ENCODE measurements at regions not wholly inside any gene's neighbourhood (a gene's known extent, or its start where the extent isn't known, plus 50 kb on each side); places are given as distances from the start of the nearest gene placed in this dataset.

- H3K9me3 ChIP-seq (ENCODE audit: control insufficient read depth, insufficient read depth, low read length): peaks cover 12% of the 10 kb centered on the region
- H3K27me3 ChIP-seq (ENCODE audit: control insufficient read depth, insufficient read depth, low read length): no peaks in the 10 kb centered on the region
- H3K4me3 ChIP-seq (ENCODE audit: low read depth, low read length): no peak overlapping the region
- H3K27ac ChIP-seq (ENCODE audit: low read depth, low read length): no peak overlapping the region
- TF ChIP-seq, protein P1, sequence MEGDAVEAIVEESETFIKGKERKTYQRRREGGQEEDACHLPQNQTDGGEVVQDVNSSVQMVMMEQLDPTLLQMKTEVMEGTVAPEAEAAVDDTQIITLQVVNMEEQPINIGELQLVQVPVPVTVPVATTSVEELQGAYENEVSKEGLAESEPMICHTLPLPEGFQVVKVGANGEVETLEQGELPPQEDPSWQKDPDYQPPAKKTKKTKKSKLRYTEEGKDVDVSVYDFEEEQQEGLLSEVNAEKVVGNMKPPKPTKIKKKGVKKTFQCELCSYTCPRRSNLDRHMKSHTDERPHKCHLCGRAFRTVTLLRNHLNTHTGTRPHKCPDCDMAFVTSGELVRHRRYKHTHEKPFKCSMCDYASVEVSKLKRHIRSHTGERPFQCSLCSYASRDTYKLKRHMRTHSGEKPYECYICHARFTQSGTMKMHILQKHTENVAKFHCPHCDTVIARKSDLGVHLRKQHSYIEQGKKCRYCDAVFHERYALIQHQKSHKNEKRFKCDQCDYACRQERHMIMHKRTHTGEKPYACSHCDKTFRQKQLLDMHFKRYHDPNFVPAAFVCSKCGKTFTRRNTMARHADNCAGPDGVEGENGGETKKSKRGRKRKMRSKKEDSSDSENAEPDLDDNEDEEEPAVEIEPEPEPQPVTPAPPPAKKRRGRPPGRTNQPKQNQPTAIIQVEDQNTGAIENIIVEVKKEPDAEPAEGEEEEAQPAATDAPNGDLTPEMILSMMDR (IDR thresholded peaks at IDR 0.05; ENCODE audit: low read depth, low read length): no peak
- ChIA-PET POLR2A (no interaction called here), CTCF (no interaction called here)
- DNase-seq (ENCODE audit: low read depth, low spot score): no peak
Measured at GRCh38 chr9:75609401-75609800, 281.1 kb upstream of the PCSK5 start.

DNA sequence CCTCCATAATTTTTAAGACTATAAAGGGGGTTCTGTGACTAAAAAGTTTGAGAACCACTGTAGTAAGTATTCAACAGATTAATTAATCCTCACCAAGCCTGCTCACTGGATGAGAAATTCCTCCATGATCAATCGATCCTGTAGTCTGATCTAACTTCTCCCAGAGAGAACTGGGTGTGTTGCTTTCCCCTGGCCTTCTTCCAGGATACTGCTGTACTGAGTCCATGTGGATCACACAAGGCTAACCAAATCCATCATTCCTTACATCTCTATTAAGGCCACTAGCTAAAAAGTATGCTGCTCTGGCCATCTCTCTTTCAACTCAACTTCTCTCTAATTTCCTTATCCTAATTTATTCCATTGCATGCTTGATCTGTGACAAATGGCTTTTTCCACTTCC is 280.2 kb upstream of the PCSK5 start:
- no peak for DNase-seq (ENCODE audit: low read depth, low spot score)
- TF ChIP-seq, protein P1 (IDR thresholded peaks at IDR 0.05; ENCODE audit: low read depth, low read length): no peak

DNA sequence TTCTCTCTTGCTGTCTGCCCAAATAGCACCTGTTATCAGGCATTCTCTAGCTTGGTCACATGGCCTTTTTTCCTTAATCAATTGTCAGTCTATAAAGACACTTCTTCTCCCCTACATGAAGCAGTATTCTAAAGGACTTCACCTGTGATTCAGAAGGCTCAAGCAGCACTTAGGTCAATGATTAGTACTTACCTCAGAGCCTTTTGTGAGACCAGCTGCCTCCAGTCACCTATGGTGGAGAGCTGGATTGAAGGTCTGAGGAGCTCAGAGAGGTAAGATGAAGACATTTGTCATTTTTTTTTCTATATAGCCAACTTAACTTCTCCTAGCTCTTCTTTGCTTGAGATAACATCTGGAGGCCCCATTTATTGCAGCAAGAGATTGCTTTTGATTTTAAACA is 278.3 kb upstream of the PCSK5 start:
- H3K9me3 ChIP-seq (ENCODE audit: control insufficient read depth, insufficient read depth, low read length): peaks cover 11% of the 10 kb centered on the region
- H3K27ac ChIP-seq (ENCODE audit: low read depth, low read length): no peak overlapping the region
- H3K4me3 ChIP-seq (ENCODE audit: low read depth, low read length): no peak overlapping the region
- H3K27me3 ChIP-seq (ENCODE audit: control insufficient read depth, insufficient read depth, low read length): no peaks in the 10 kb centered on the region
- POLR2A ChIA-PET: no interaction called here
- no peak for DNase-seq (ENCODE audit: low read depth, low spot score)
- CTCF ChIA-PET: no interaction called here
- TF ChIP-seq, protein P1 (IDR thresholded peaks at IDR 0.05; ENCODE audit: low read depth, low read length): no peak

More for the DNA sequence above, 280.2 kb upstream of the PCSK5 start:
- no peak overlapping the region for H3K27ac ChIP-seq (ENCODE audit: low read depth, low read length)
- ChIA-PET CTCF (no interaction called here), POLR2A (no interaction called here)
- no peaks in the 10 kb centered on the region for H3K27me3 ChIP-seq (ENCODE audit: control insufficient read depth, insufficient read depth, low read length)
- H3K9me3 ChIP-seq (ENCODE audit: control insufficient read depth, insufficient read depth, low read length): peaks cover 12% of the 10 kb centered on the region
- no peak overlapping the region for H3K4me3 ChIP-seq (ENCODE audit: low read depth, low read length)

DNA sequence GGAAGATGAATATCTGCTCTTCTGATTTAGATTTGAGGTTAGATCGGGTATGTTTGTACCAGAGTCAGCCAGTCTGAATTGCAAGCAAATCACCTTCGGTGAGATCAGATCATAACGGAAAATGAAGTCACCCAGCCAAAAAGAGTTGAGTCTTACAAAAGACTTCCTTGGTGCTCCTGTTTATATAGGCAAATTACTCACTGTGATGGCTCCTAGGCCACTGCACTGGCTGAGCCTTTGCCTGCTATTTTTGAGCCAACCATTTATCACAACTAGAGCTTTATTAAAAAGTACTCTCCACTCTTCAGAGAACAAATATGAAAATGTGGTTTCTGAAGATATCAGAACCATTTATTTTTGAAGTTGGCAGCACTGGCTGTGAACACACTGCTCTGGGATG is 277.7 kb upstream of the PCSK5 start:
- no peak for DNase-seq (ENCODE audit: low read depth, low spot score)

GRCh38 chr9:75615284-75615683 is 275.2 kb upstream of the PCSK5 start:
- Histone ChIP-seq H3K9me3 (ENCODE audit: control insufficient read depth, insufficient read depth, low read length) (peaks cover 11% of the 10 kb centered on the region; the same call in 1 of the 2 replicates), H3K27ac (ENCODE audit: low read depth, low read length) (no peak overlapping the region), H3K27me3 (ENCODE audit: control insufficient read depth, insufficient read depth, low read length) (no peaks in the 10 kb centered on the region), H3K4me3 (ENCODE audit: low read depth, low read length) (no peak overlapping the region)
- ChIA-PET POLR2A (no interaction called here), CTCF (no interaction called here)
- no peak for DNase-seq (ENCODE audit: low read depth, low spot score)
- TF ChIP-seq, protein P1 (IDR thresholded peaks at IDR 0.05; ENCODE audit: low read depth, low read length): no peak

More for the DNA sequence above, 277.7 kb upstream of the PCSK5 start:
- ChIA-PET POLR2A (no interaction called here), CTCF (no interaction called here)
- TF ChIP-seq, protein P1 (IDR thresholded peaks at IDR 0.05; ENCODE audit: low read depth, low read length): no peak
- Histone ChIP-seq H3K9me3 (ENCODE audit: control insufficient read depth, insufficient read depth, low read length) (peaks cover 11% of the 10 kb centered on the region; the same call in 1 of the 2 replicates), H3K27ac (ENCODE audit: low read depth, low read length) (no peak overlapping the region), H3K27me3 (ENCODE audit: control insufficient read depth, insufficient read depth, low read length) (no peaks in the 10 kb centered on the region), H3K4me3 (ENCODE audit: low read depth, low read length) (no peak overlapping the region)

Data from AG04450 (cell line).